Sigmoid colon (tissue), 4 donors: ENCODE measurements at regions not wholly inside any gene's neighbourhood (a gene's known extent, or its start where the extent isn't known, plus 50 kb on each side); places are given as distances from the start of the nearest gene placed in this dataset.

ENCODE experiments used
- EP300 ChIP-seq, 4 donors: sonication (generic); formaldehyde crosslinking; IDR thresholded peaks; one replicate each; pipeline ENCODE4 v1.6.1; 2017; ENCODE audit warnings: antibody characterized with exemption in 4 of 4
- POLR2A ChIP-seq, 2 donors: fragments of 450-650 bp; IDR thresholded peaks; one replicate each; pipeline ENCODE4 v1.6.1; 2016; ENCODE audit warnings: antibody characterized with exemption in 2 of 2, mild to moderate bottlenecking in 2 of 2, moderate library complexity in 2 of 2
- POLR2AphosphoS5 ChIP-seq, 4 donors: sonication (generic); formaldehyde crosslinking; IDR thresholded peaks; one replicate each; pipeline ENCODE4 v1.6.1; 2017; ENCODE audit warnings: antibody characterized with exemption in 4 of 4
- TF ChIP-seq, protein P1 (sequence below), 4 experiments: fragments of 450-650 bp in 3 of 4; fragments of 200-600 bp in 1 of 4; IDR thresholded peaks; one replicate each; pipeline ENCODE4 v1.5.1; 2016 to 2019; ENCODE audit warnings: antibody characterized with exemption in 4 of 4, mild to moderate bottlenecking in 3 of 4, moderate library complexity in 2 of 4

DNA sequence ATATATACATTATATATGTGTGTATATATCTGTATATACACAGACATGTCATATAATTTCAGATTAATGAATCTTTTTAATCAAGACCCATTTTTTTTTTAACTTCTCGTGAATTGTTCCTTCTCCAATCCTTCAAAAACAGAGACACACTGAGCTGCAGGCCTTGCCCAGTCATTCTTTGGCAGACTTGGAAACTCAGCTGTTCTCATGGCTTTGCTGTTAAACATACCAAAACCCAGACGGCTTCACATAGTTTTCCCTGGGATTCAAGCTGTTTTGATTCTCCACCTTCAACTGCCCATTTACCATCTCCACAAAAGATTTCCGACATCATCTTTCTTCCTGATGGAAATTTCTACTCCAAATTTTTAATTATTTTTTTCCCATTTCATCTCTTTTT, 148.7 kb downstream of the KCNJ2 start:
- TF ChIP-seq POLR2A (IDR thresholded peaks at IDR 0.05) (no peak), POLR2AphosphoS5 (IDR thresholded peaks at IDR 0.05) (no peak), EP300 (IDR thresholded peaks at IDR 0.05) (no peak)
- TF ChIP-seq, protein P1, sequence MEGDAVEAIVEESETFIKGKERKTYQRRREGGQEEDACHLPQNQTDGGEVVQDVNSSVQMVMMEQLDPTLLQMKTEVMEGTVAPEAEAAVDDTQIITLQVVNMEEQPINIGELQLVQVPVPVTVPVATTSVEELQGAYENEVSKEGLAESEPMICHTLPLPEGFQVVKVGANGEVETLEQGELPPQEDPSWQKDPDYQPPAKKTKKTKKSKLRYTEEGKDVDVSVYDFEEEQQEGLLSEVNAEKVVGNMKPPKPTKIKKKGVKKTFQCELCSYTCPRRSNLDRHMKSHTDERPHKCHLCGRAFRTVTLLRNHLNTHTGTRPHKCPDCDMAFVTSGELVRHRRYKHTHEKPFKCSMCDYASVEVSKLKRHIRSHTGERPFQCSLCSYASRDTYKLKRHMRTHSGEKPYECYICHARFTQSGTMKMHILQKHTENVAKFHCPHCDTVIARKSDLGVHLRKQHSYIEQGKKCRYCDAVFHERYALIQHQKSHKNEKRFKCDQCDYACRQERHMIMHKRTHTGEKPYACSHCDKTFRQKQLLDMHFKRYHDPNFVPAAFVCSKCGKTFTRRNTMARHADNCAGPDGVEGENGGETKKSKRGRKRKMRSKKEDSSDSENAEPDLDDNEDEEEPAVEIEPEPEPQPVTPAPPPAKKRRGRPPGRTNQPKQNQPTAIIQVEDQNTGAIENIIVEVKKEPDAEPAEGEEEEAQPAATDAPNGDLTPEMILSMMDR (IDR thresholded peaks at IDR 0.05): no peak
